Posterior vena cava (tissue), 2 donors: ENCODE measurements at regions not wholly inside any gene's neighbourhood (a gene's known extent, or its start where the extent isn't known, plus 50 kb on each side); places are given as distances from the start of the nearest gene placed in this dataset.
"Not testable (repeated sequence)": the region's sequence is repeated elsewhere in the genome, so short reads cannot be mapped to it uniquely, and the experiment has no call there.

Experiments used
- DNase-seq: peaks from one replicate; pipeline ENCODE4 v3.0.0-alpha.2; 2020; ENCODE audit warnings: low spot score
- intact Hi-C, 2 donors: fragments of 100-400 bp; cut with DNase I; formaldehyde crosslinking; loops; one replicate each; pipeline versions ENCODE4 v1.14.1 to v1.14.2; 2022 to 2023
- donor health status: DM: yes; HTN: yes; CAD: no.
- donor health status: DM: yes; HTN: yes; CAD: no.

- intact Hi-C loops: no loop called here
- no peak for DNase-seq
Observed at GRCh38 chr6:74901576-74901975, 304.3 kb downstream of the COL12A1 start.

DNA sequence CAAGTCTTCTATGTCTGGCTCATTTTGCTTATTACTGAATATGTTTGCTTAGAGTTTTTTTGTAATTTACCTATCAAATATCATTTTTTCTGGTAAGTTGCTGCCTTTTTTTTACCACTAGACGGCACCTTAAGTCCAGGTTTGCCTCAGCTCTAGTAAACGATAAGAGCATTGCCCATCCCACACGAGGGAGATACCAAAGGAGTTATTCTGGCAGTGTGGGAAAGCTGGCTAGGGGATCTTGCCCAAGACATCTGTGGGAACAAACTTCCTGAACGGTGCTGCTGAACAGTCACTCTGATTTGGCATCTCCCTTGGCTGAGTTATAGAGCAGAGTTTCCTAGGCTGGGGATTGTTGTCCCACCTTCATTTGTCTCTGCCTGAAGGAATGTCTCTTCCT, 306.4 kb downstream of the COL12A1 start:
- intact Hi-C loops: no loop called here
- no peak for DNase-seq

DNA sequence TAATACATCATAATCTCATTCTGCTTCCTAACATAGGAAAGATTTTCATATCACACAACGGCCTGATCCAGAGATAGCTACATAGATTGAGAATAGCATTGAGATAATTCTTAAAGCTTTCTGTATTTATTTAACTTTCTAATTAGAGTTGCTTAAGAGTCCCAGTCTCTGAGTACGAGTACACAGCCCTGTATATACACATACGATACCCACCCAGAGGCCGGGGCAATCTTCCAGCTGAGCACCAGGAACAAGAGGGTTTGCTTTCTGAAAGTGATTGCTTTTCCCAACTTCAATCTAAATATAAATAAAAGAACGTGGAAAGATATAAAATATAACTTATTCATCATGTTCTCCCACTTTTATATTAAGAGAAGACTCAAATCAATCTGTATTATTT, 313.8 kb downstream of the COL12A1 start:
- no peak for DNase-seq
- intact Hi-C loops: no loop called here

DNA sequence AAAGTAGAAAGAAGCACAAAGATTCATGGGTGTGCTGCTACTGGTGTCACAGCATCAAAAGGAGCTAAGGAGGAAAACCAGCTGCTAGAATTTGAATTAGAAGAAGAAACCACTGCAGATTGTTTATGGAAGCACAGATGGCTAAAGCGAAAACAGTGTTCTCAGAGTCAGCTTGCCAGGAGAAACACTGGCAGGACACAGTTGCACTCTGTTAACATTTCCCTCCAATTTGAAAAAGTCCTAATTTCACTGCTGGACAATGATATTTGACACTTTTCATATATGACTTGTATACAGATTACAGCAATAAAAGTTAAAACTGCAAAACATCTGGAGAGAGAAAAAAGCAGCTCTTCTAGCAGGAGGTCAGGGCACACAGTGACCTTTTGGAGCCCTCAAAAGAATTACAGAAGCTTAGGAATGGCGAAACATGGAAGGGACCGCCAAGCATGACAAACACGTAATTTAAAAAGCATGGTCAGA, 314.5 kb downstream of the COL12A1 start:
- intact Hi-C loops: no loop called here
- DNase-seq: peak; percentile 80

DNA sequence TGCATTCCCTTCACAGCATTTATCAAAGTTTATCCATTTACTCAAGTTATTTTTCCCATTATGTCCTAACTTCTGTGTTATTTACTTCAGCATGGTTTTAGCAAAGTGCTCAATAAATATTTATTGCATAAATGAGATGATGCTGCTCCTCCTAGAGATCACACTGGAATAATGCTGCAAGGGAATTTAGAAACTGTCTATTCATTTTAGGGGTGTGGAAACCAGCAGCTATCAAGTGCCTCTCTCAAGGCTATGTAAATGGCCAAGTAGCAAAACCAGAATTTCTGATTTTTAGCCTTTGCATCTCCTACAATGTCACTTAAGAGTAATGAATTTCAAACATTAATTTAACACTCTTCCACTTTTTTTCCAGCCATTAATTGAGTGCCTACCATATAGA, 316.2 kb downstream of the COL12A1 start:
- no peak for DNase-seq
- intact Hi-C loops: no loop called here

- intact Hi-C loops, DNase-seq: not testable (repeated sequence)
Observed at GRCh38 chr6:74888741-74889140, 317.1 kb downstream of the COL12A1 start.

DNA sequence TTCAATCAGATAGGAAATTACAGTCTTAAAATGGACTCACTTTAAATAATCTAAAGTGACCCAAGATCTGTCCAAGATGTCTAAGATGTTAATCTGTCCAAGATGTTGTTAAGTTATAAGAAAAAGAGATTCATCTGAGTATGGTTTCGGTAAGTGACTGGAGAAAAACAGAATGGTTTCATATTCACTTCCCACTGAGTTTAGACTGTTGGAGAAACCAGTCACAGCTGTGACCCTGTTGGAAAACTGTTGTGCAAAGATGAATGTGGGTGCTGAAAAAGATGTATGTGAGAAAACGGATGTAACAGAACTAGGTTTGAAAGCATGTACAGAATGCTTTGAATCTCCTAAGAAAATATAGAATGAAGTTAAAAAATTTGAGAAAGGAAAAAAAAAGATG, 325.9 kb downstream of the COL12A1 start:
- no peak for DNase-seq
- intact Hi-C loops: no loop called here

DNA sequence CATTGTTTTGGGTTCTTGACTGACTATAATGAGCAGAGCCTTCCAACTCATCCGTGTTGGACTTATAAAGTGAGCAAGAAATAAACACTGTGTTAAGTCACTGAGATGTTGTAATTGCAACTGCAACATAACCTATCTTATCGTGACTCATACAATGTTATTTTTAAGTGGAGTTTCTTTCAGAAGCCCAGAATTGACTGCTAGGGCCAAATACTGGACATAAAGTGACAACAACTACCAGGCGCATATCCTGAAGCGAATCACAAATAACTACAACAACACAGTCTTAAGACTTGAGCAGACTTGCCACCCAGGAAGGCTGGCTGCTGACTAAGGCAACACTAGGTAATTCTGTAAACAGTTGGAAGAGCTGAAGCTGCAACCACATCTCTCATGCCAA, 326.6 kb downstream of the COL12A1 start:
- intact Hi-C loops: no loop called here
- no peak for DNase-seq

DNA sequence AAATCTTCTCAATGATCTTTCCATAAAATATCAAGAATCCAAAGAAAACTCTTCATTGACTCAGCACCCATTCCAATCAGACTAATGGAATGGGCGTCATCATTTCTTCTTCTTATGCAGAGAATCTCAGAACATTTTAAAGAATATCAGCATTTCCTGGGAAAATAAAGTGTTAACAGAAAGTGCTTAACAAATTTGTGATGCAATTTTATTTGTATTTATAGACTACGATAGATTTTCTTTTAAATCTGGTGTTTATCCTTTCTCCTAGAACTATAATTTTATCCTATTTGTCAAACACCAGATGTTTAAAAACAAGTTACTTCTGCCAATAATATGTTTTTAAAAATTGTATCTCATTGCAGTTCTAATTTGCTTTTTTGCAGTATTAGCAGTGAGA, 330.7 kb downstream of the COL12A1 start:
- no peak for DNase-seq
- intact Hi-C loops: no loop called here

DNA sequence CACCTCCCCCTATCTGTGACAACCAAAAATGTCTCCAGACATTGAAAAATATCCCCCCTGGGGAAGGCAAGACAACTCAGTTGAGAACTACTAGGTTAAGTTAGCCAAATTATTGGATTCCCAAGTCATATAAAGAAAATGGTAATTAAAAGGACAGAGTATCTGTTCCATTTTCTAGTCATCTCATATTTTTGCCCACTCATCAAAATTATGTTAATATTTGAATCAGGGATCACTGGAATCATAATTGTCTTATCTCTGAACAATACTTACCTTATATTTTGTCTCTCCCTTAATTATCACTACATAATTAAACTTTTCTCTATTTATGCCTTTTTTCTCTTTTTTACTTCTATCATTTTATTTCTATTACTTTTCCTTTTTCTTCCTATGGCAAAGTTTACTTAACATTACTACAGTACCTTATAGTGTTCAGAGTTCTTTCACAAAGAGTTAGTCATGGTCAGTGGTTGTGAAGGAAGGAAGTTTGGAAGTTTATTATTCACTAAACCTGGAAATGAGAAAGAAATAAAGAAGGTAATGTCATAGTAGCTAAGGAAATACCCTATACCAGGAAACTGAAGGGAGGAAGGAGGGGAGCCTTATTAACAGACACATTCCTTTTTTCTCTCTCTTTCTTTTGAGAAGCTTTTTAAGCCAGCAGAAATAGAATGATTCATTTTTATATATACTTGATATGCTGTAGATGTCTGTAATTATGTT, 332.9 kb downstream of the COL12A1 start:
- intact Hi-C loops: no loop called here
- no peak for DNase-seq

DNA sequence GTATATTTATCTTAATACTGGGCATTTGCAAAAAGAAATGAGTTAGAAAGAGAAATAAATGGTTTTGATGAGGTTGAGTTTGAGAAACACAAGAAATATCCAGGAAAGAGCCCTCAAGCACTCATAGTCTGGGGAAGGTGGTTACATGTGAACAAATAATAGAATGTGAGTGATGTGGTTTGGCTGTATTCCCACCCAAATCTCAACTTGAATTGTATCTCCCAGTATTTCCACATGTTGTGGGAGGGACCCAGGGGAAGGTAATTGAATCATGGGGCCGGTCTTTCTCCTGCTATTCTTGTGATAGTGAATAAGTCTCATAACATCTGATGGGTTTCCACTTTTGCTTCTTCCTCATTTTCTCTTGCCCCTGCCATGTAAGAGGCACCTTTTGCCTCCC, 334.1 kb downstream of the COL12A1 start:
- DNase-seq: no peak
- intact Hi-C loops: no loop called here

DNA sequence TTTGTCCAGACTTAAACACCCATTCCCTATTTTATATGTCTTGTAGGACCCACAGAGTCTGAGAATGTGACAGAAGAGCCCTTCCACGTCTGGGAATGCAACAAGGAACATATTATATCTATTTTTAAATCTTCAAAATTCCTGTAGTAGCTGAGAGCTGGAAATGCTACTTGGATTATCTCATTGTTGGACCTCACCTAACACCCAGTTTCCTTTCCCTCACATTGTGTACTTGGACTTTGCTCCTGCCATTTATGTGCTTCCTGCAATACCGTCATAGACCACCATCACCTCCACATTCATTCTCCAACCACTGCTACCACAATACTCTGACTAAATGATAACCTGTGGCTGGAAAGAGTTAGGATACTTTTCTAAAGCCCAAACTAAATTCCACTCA, 335.4 kb downstream of the COL12A1 start:
- DNase-seq: no peak
- intact Hi-C loops: no loop called here

- DNase-seq: no peak
- intact Hi-C loops: no loop called here
Observed at GRCh38 chr6:74867291-74867690, 338.6 kb downstream of the COL12A1 start.

- intact Hi-C loops: no loop called here
- no peak for DNase-seq
Observed at GRCh38 chr6:74863968-74864367, 341.9 kb downstream of the COL12A1 start.

- DNase-seq: no peak
- intact Hi-C loops: no loop called here
Observed at GRCh38 chr6:74860456-74860855, 345.4 kb downstream of the COL12A1 start.

DNA sequence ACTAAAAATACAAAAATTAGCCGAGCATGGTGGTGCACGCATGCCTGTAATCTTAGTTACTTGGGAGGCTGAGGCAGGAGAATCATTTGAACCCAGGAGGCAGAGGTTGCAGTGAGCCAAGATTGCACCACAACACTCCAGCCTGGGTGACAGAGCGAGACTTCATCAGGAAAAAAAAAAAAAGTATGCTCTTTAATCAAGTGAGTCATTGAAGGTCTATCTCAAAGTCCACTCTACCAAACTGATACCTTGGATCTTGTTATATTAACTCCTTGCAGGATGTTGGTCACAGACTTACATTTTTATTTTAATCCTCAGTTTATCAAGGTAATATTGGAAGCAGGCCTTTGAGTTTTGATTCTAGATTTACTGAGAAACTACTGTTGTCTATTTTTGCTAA, 348.7 kb downstream of the COL12A1 start:
- intact Hi-C loops: no loop called here
- DNase-seq: no peak

- no peak for DNase-seq
- intact Hi-C loops: no loop called here
Observed at GRCh38 chr6:74853991-74854390, 351.9 kb downstream of the COL12A1 start.

DNA sequence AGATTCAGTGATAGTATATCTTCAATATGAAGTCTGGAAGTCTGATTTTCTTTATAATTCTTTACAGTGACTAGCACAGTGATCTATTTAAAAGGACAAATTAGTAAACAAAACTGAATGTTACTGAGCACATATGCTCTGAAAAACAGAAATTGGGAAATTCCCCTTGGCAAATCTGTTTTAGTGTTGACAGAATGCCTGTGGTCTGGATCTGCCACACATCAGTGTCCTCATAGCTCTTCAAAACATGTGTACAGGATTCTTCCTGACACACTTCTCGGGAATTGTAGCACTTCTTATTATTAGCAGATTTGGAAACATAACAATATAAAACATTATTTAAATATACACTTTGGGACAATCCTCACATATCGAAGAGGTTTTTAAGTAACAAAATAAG, 354.3 kb downstream of the COL12A1 start:
- intact Hi-C loops: no loop called here

DNA sequence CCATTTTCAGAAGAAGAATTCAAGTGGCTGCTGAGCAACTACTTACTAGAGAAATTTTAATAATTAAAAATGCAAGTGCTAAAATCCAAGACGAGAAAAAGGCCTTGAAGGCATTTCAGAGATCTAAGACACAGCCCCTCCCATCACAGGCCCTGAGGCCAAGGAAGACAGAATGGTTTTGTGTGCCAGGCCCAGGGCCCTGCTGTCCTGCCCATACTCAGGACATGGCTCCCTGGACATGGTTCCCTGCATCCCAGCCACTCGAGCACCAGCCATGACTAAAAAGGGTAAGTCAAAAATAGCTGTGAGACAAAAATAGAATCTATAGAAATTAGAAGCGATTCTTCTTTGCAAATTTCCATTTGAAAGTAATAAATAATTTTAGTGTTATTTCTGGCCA, 364.9 kb downstream of the COL12A1 start:
- DNase-seq: no peak
- intact Hi-C loops: no loop called here

More for the DNA sequence above, 354.3 kb downstream of the COL12A1 start:
- no peak for DNase-seq

DNA sequence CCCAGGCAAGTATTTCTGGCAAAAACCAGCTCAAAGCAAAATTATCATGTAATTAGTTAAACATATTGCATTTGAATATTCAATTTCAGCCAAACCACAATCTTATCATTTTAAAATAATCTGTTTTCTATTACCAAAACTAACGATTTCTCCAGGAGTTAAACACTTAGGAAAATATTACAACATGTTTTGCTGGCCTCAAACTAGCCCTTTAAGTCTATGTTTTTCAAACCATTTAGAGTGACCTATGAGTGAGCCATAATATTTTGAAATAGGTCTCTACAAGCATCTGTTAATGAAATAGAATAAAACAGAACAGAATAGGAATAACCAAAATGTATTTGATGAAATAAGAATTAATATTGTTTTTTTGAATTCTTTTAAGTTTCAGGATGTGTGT, 370.9 kb downstream of the COL12A1 start:
- intact Hi-C loops: no loop called here

DNA sequence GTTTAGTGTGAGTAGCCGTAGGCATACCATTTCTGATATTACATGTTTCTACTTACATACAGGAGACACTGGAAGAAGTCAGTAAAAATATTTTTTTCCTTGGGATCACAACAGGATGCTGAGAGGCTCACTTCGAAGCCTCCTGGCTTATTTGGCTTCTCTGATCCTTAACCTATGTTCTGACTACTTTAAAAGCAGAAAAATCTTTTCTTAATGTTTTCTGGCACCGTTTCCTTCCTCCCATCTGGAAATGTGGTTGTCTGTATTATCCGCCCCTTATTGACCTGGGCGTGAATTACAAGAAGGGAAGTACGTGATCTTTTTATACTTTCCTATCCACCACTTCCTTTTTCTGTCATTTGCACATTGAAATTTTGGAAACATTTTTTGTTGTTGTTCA, 379.6 kb downstream of the COL12A1 start:
- intact Hi-C loops: no loop called here
- DNase-seq: no peak

More for the DNA sequence above, 370.9 kb downstream of the COL12A1 start:
- no peak for DNase-seq

GRCh38 chr6:74814440-74814839, 391.4 kb downstream of the COL12A1 start:
- intact Hi-C loops: no loop called here
- DNase-seq: no peak
